ENCODE measurements at regions not wholly inside any gene's neighbourhood (a gene's known extent, or its start where the extent isn't known, plus 50 kb on each side); places are given as distances from the start of the nearest gene placed in this dataset.

GRCh38 chr4:116500225-116500624 is 585.2 kb downstream of the TRAM1L1 start:
- no peak for TF ChIP-seq POLR2AphosphoS5 (IDR thresholded peaks at IDR 0.05; ENCODE audit: insufficient read depth in 1 of 2, low read depth in 1 of 2)
- no peak for TF ChIP-seq POLR2A (IDR thresholded peaks at IDR 0.05)
- no peak for TF ChIP-seq CTCF (IDR thresholded peaks at IDR 0.05)

All from vagina (tissue), 2 donors.